PC-3 (cell line): ENCODE measurements at regions not wholly inside any gene's neighbourhood (a gene's known extent, or its start where the extent isn't known, plus 50 kb on each side); places are given as distances from the start of the nearest gene placed in this dataset.
A peak's percentile ranks its signal among the peaks of the same experiment; 100 is the strongest.

Source experiments
- ATAC-seq: fragments of 200-7000 bp; cut with Tn5 transposase; 2 replicates; pipeline ENCODE4 v1.9.1; 2020; ENCODE audit warnings: mild to moderate bottlenecking, moderate library complexity
- BruUV-seq: library from RNA; stranded (reverse); fragments of 400-500 nt; replicated peaks from 2 replicates; lab custom pipeline; 2021; lab: Mats Ljungman, UMichigan
- CTCF ChIA-PET: fragments of 300-600 bp; sonication (Branson Sonifier 250); formaldehyde crosslinking; loops from one replicate; lab custom pipeline; 2022; ENCODE audit warnings: antibody characterized with exemption; lab: Charles Lee
- POLR2A ChIA-PET: fragments of 300-600 bp; sonication (Branson Sonifier 250); formaldehyde crosslinking; loops from one replicate; lab custom pipeline; 2022; ENCODE audit warnings: antibody characterized with exemption; ENCODE audit not compliant: unreplicated experiment; lab: Charles Lee
- DNase-seq: peaks from one replicate; pipeline ENCODE4 v3.0.0-alpha.2; 2015
- H2AFZ ChIP-seq: fragments of 300-600 bp; sonication (generic); 2 replicates; pipeline ENCODE4 v1.6.0; 2016; ENCODE audit warnings: antibody characterized with exemption, low read length
- H3F3A ChIP-seq: fragments of 300-600 bp; sonication (generic); one replicate; pipeline ENCODE4 v1.6.0; 2017; ENCODE audit warnings: antibody characterized with exemption, low read length, control low read depth, mild to moderate bottlenecking; ENCODE audit not compliant: unreplicated experiment
- H3K27ac ChIP-seq: fragments of 300-600 bp; sonication (generic); 2 replicates; pipeline ENCODE4 v1.5.1; 2016; ENCODE audit warnings: mild to moderate bottlenecking, low read length
- H3K27me3 ChIP-seq: fragments of 300-600 bp; sonication (generic); 2 replicates; pipeline ENCODE4 v1.6.1; 2016; ENCODE audit warnings: low read length, mixed read lengths
- H3K36me3 ChIP-seq: fragments of 300-600 bp; sonication (generic); 2 replicates; pipeline ENCODE4 v1.6.1; 2016; ENCODE audit warnings: low read depth, mixed run types, low read length, mixed read lengths
- H3K4me1 ChIP-seq: fragments of 300-600 bp; sonication (generic); 2 replicates; pipeline ENCODE4 v1.5.1; 2016; ENCODE audit warnings: low read length; ENCODE audit not compliant: insufficient read depth
- H3K4me2 ChIP-seq: fragments of 300-600 bp; sonication (generic); 2 replicates; pipeline ENCODE4 v1.6.0; 2016; ENCODE audit warnings: low read length
- H3K4me3 ChIP-seq: fragments of 300-600 bp; sonication (generic); 2 replicates; pipeline ENCODE4 v1.5.1; 2016; ENCODE audit warnings: mild to moderate bottlenecking, low read length, mixed read lengths
- H3K79me2 ChIP-seq: fragments of 300-600 bp; sonication (generic); 2 replicates; pipeline ENCODE4 v1.6.1; 2017; ENCODE audit warnings: low read length, mixed read lengths
- H3K9ac ChIP-seq: fragments of 300-600 bp; sonication (generic); 2 replicates; pipeline ENCODE4 v1.6.0; 2016; ENCODE audit warnings: mild to moderate bottlenecking, low read length
- H3K9me2 ChIP-seq: fragments of 300-600 bp; sonication (generic); replicated peaks from 2 replicates; pipeline ENCODE4 v1.6.1; 2016; ENCODE audit warnings: mixed run types, low read length, mixed read lengths
- H3K9me3 ChIP-seq: fragments of 300-600 bp; sonication (generic); 2 replicates; pipeline ENCODE4 v1.6.1; 2016; ENCODE audit warnings: low read length, mixed read lengths
- H4K20me1 ChIP-seq: fragments of 300-600 bp; sonication (generic); 2 replicates; pipeline ENCODE4 v1.6.1; 2016; ENCODE audit warnings: low read length, mixed read lengths
- EZH2 ChIP-seq: fragments of 300-600 bp; sonication (generic); IDR thresholded peaks from one replicate; pipeline ENCODE4 v1.6.1; 2017; ENCODE audit warnings: antibody characterized with exemption, mild to moderate bottlenecking, low read length; ENCODE audit not compliant: unreplicated experiment
- EZH2phosphoT487 ChIP-seq: fragments of 300-600 bp; sonication (generic); IDR thresholded peaks from 2 replicates; pipeline ENCODE4 v1.6.1; 2018; ENCODE audit warnings: mild to moderate bottlenecking, antibody characterized with exemption, low read length, borderline replicate concordance
- intact Hi-C: fragments of 100-400 bp; cut with micrococcal nuclease; formaldehyde crosslinking; loops from 2 replicates; pipeline ENCODE4 v1.9.0; 2023
- TF ChIP-seq, protein P1 (sequence below): fragments of 300-600 bp; sonication (generic); conservative IDR thresholded peaks from 2 replicates; pipeline ENCODE4 v1.5.1; 2017; ENCODE audit warnings: antibody characterized with exemption, low read depth, mild to moderate bottlenecking, low read length

DNA sequence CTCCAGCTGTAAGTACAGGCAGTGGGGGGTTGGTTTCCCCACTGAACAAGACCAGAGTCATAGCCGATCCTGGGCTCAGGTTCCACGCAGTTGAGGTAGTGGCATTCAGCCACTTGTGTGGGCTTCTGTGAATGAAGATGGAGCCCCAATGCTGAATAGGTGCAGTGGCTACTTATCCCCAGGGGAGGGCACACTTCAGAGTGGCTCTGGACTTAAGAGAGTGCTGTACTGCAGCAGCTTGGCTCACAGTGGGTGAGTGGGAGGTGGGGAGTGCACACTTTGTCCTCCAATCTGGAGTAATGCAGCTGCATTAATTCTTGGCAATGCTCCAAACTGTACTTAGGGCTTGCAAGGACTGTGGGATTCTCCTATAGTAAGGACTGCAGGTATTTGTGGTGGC lies 81.9 kb downstream of the BUB3 start:
- ChIA-PET POLR2A (no interaction called here), CTCF (no interaction called here)
- no peaks in the 10 kb centered on the region for H3K36me3 ChIP-seq
- H3F3A ChIP-seq = no peaks in the 10 kb centered on the region
- no TSS peak for BruUV-seq
- intact Hi-C loops = no loop called here
- no peaks in the 10 kb centered on the region for H3K79me2 ChIP-seq
- DNase-seq = no peak
- no peak for TF ChIP-seq EZH2phosphoT487
- no peak for TF ChIP-seq EZH2
- TF ChIP-seq, protein P1, sequence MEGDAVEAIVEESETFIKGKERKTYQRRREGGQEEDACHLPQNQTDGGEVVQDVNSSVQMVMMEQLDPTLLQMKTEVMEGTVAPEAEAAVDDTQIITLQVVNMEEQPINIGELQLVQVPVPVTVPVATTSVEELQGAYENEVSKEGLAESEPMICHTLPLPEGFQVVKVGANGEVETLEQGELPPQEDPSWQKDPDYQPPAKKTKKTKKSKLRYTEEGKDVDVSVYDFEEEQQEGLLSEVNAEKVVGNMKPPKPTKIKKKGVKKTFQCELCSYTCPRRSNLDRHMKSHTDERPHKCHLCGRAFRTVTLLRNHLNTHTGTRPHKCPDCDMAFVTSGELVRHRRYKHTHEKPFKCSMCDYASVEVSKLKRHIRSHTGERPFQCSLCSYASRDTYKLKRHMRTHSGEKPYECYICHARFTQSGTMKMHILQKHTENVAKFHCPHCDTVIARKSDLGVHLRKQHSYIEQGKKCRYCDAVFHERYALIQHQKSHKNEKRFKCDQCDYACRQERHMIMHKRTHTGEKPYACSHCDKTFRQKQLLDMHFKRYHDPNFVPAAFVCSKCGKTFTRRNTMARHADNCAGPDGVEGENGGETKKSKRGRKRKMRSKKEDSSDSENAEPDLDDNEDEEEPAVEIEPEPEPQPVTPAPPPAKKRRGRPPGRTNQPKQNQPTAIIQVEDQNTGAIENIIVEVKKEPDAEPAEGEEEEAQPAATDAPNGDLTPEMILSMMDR = 0 out of 2 replicates have a peak, but pooled peaks have one; percentile 14
- no peaks in the 10 kb centered on the region for H4K20me1 ChIP-seq
- no peaks in the 10 kb centered on the region for H3K9me2 ChIP-seq
- H3K4me2 ChIP-seq = no peak overlapping the region
- H3K4me1 ChIP-seq = peaks cover 3% of the 10 kb centered on the region; the same call in 1 of the 2 replicates
- ATAC-seq = no peak
- no peak overlapping the region for H3K9ac ChIP-seq
- H2AFZ ChIP-seq = no peak overlapping the region
- H3K27ac ChIP-seq = no peak overlapping the region
- no peaks in the 10 kb centered on the region for H3K27me3 ChIP-seq
- no peak overlapping the region for H3K4me3 ChIP-seq
- H3K9me3 ChIP-seq = no peaks in the 10 kb centered on the region

DNA sequence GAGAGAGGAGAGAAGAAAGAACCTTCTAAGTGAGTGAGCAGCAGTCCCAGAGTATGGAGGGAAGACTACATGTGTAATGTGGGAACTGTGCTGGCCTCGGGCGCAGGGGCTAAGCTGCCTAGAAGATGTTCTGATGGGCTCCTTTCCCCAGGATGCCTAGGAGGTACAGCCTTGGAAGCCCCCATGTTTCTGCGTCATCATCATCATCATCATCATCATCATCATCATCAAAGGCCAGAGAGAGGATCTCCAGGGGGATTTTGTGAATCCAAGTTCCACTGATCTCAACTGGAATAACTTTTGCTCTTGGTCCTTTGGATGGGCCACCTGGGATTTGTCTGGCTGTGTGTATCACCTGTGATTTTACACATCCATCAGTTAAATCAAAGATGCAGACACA lies 86.0 kb downstream of the BUB3 start:
- Histone ChIP-seq H3K4me2 (no peak overlapping the region), H3K9me2 (no peaks in the 10 kb centered on the region), H3K9ac (no peak overlapping the region), H3K27ac (no peak overlapping the region), H3K9me3 (no peaks in the 10 kb centered on the region), H4K20me1 (no peaks in the 10 kb centered on the region), H2AFZ (no peak overlapping the region), H3K36me3 (no peaks in the 10 kb centered on the region), H3K27me3 (no peaks in the 10 kb centered on the region), H3K79me2 (no peaks in the 10 kb centered on the region), H3K4me3 (no peak overlapping the region), H3K4me1 (no peaks in the 10 kb centered on the region), H3F3A (no peaks in the 10 kb centered on the region)
- TF ChIP-seq EZH2 (no peak), EZH2phosphoT487 (no peak)
- TF ChIP-seq, protein P1 = no peak
- ChIA-PET POLR2A (no interaction called here), CTCF (no interaction called here)
- intact Hi-C loops = no loop called here
- ATAC-seq = no peak
- DNase-seq = no peak
- BruUV-seq = no TSS peak

DNA sequence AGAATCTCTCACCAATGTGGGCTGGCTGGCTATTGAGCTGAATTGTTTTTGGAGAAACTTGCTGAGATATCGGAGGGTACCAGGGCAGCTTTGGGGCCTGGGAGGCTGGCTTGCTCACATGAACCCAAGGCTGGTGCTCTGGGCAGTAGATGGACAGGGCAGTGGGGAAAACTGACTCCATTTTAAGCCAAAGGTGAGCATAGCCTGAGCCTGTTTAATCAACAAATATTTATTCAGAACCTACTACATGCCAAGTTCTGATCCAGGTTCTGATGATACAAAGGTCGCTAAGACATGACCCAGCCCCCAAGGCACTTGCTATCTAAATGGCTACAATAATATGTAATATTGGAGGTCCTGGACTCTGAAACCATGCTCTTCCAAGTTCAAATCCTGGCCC lies 86.6 kb downstream of the BUB3 start:
- no TSS peak for BruUV-seq
- no peak for ATAC-seq

More for the DNA sequence above, 86.6 kb downstream of the BUB3 start:
- intact Hi-C loops = no loop called here
- Histone ChIP-seq H3K9me3 (no peaks in the 10 kb centered on the region), H3K27me3 (no peaks in the 10 kb centered on the region), H3K4me3 (no peak overlapping the region), H4K20me1 (no peaks in the 10 kb centered on the region), H3K27ac (no peak overlapping the region), H3K79me2 (no peaks in the 10 kb centered on the region), H3K9ac (no peak overlapping the region), H3K4me2 (no peak overlapping the region), H2AFZ (no peak overlapping the region), H3K4me1 (no peaks in the 10 kb centered on the region), H3F3A (no peaks in the 10 kb centered on the region), H3K9me2 (no peaks in the 10 kb centered on the region), H3K36me3 (no peaks in the 10 kb centered on the region)
- ChIA-PET CTCF (no interaction called here), POLR2A (no interaction called here)
- TF ChIP-seq, protein P1 = no peak
- TF ChIP-seq EZH2 = no peak
- TF ChIP-seq EZH2phosphoT487 = no peak
- DNase-seq = no peak
